Spleen (tissue), 11 donors: ENCODE measurements at regions not wholly inside any gene's neighbourhood (a gene's known extent, or its start where the extent isn't known, plus 50 kb on each side); places are given as distances from the start of the nearest gene placed in this dataset.

ENCODE experiments used
- DNase-seq: peaks from one replicate; pipeline ENCODE4 v3.0.0-alpha.2; 2020
- H3K27ac ChIP-seq, 8 donors: fragments of 200-600 bp; sonication (generic) in 7 of 8; 1 replicate in 4 of 8; 2 replicates in 4 of 8; pipeline versions ENCODE4 v1.5.0 to v1.8.0; 2016 to 2021; ENCODE audit warnings: inconsistent platforms in 4 of 8, mild to moderate bottlenecking in 4 of 8, moderate library complexity in 1 of 8
- H3K27me3 ChIP-seq, 7 donors: fragments of 200-600 bp; sonication (generic) in 6 of 7; replicated peaks in 1 of 7; 1 replicate in 4 of 7; 2 replicates in 3 of 7; pipeline versions ENCODE4 v1.5.0 to v1.8.0; 2016 to 2021; ENCODE audit warnings: inconsistent platforms in 3 of 7, mild to moderate bottlenecking in 1 of 7
- H3K36me3 ChIP-seq, 6 donors: fragments of 200-600 bp; sonication (generic) in 5 of 6; 1 replicate in 4 of 6; 2 replicates in 2 of 6; pipeline versions ENCODE4 v1.5.0 to v1.8.0; 2016 to 2021; ENCODE audit warnings: inconsistent platforms in 2 of 6
- H3K4me1 ChIP-seq, 6 donors: fragments of 200-600 bp; sonication (generic) in 5 of 6; 1 replicate in 3 of 6; 2 replicates in 3 of 6; pipeline versions ENCODE4 v1.5.0 to v1.8.0; 2016 to 2021; ENCODE audit warnings: inconsistent platforms in 3 of 6
- H3K4me3 ChIP-seq, 8 donors: fragments of 200-600 bp; sonication (generic) in 7 of 8; 1 replicate in 4 of 8; 2 replicates in 4 of 8; pipeline versions ENCODE4 v1.5.0 to v1.8.0; 2016 to 2021; ENCODE audit warnings: inconsistent platforms in 4 of 8, mild to moderate bottlenecking in 4 of 8, moderate library complexity in 2 of 8
- H3K9me3 ChIP-seq, 8 donors: fragments of 200-600 bp; sonication (generic) in 7 of 8; 1 replicate in 4 of 8; 2 replicates in 4 of 8; pipeline versions ENCODE4 v1.5.0 to v1.8.0; 2016 to 2021; ENCODE audit warnings: inconsistent platforms in 4 of 8
- POLR2A ChIP-seq, 3 donors: fragments of 450-650 bp; IDR thresholded peaks; one replicate each; pipeline ENCODE4 v1.5.1; 2017; ENCODE audit warnings: antibody characterized with exemption in 3 of 3, mild to moderate bottlenecking in 1 of 3
- POLR2AphosphoS5 ChIP-seq, 3 donors: sonication (generic); formaldehyde crosslinking; IDR thresholded peaks; one replicate each; pipeline ENCODE4 v1.5.1; 2017; ENCODE audit warnings: antibody characterized with exemption in 3 of 3
- WGBS, 5 donors: extraction: QIAGEN DNeasy Blood & Tissue Kit in 3 of 5; methylation state at CpG; one replicate each; pipeline versions ENCODE4 v1.1.5 to v1.1.7; 2013 to 2018; 5-methylcytosine and 5-hydroxymethylcytosine counted together
- intact Hi-C: fragments of 100-400 bp; cut with DNase I; formaldehyde crosslinking; loops from one replicate; pipeline ENCODE4 v1.15.0; 2023; ENCODE audit warnings: low total_unique reads
- TF ChIP-seq, protein P1 (sequence below), 11 experiments: fragments of 200-600 bp in 7 of 11; fragments of 450-650 bp in 4 of 11; sonication (generic) in 4 of 11; IDR thresholded peaks in 8 of 11; conservative IDR thresholded peaks in 3 of 11; 1 replicate in 7 of 11; 2 replicates in 4 of 11; pipeline versions ENCODE4 v1.4.0 to v1.8.0; 2016 to 2021; ENCODE audit warnings: antibody characterized with exemption in 11 of 11, inconsistent platforms in 4 of 11, mild to moderate bottlenecking in 1 of 11
- donor health status: healthy with polysubstance abuse.
- donor health status: DM: no; HTN: no; CAD: no; lungs with moderate emphysema.
- donor health status: DM: no; HTN: no; CAD: no.
- donor health status: Bipolar disorder and iron deficiency.
- donor health status: healthy.
- donor health status: DM: no; HTN: no; CAD: no.
- donor health status: DM: yes; HTN: yes; CAD: no.

DNA sequence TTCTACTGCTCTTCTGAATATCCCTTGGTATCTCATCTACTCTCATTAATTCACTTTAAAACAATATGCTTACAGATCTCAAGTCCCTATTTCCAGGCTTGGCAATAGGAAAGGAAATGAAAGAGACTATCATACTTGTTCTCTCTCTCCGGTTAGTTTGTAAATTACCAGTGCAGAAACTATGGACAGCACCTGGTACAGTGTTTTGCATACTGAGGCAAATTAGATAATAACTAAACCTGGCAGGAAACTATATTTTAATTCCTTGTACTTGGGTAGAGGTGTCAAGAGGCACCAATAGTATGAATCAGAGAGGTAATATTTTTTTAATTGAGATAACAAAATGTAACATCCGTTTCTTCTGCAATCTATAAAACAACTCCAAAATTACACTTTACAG is 97.7 kb upstream of the TMEM196 start:
- no peaks in the 10 kb centered on the region for H3K27me3 ChIP-seq
- no peak overlapping the region for H3K27ac ChIP-seq
- no peaks in the 10 kb centered on the region for H3K9me3 ChIP-seq
- intact Hi-C loops = no loop called here
- no peak for DNase-seq
- H3K36me3 ChIP-seq = no peaks in the 10 kb centered on the region
- no peak overlapping the region for H3K4me3 ChIP-seq
- WGBS, 5 donors = 80 to 88% (median 85%) methylated on average over 2 of the region's 2 CpGs
- no peaks in the 10 kb centered on the region for H3K4me1 ChIP-seq
- TF ChIP-seq, protein P1, sequence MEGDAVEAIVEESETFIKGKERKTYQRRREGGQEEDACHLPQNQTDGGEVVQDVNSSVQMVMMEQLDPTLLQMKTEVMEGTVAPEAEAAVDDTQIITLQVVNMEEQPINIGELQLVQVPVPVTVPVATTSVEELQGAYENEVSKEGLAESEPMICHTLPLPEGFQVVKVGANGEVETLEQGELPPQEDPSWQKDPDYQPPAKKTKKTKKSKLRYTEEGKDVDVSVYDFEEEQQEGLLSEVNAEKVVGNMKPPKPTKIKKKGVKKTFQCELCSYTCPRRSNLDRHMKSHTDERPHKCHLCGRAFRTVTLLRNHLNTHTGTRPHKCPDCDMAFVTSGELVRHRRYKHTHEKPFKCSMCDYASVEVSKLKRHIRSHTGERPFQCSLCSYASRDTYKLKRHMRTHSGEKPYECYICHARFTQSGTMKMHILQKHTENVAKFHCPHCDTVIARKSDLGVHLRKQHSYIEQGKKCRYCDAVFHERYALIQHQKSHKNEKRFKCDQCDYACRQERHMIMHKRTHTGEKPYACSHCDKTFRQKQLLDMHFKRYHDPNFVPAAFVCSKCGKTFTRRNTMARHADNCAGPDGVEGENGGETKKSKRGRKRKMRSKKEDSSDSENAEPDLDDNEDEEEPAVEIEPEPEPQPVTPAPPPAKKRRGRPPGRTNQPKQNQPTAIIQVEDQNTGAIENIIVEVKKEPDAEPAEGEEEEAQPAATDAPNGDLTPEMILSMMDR (IDR thresholded peaks at IDR 0.05 in 8 of 11, conservative IDR thresholded peaks at IDR 0.05 in 3 of 11) = no peak
- no peak for TF ChIP-seq POLR2AphosphoS5 (IDR thresholded peaks at IDR 0.05)
- TF ChIP-seq POLR2A (IDR thresholded peaks at IDR 0.05) = no peak

DNA sequence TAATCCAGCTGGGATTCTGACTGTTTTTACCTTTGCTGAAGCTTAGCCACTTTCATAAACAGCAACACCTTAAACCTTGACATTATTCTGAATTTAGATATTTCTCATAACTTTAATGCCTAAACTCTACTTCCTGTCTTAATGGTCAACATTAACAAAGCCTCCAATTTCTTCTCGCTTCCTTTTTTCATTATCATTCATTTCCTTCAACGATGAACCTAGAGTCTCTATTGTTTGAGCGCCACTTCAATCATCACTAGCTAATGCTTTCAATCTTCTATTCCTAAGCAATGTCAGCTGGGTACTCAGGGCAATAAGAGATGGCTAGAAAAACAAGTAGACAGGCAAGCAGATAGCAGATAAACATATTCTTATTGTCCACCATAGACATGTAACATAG is 96.6 kb upstream of the TMEM196 start:
- no peak for DNase-seq
- no peak overlapping the region for H3K27ac ChIP-seq
- H3K4me1 ChIP-seq = no peaks in the 10 kb centered on the region
- intact Hi-C loops = no loop called here
- H3K4me3 ChIP-seq = no peak overlapping the region
- TF ChIP-seq, protein P1 (IDR thresholded peaks at IDR 0.05 in 8 of 11, conservative IDR thresholded peaks at IDR 0.05 in 3 of 11) = no peak
- no peak for TF ChIP-seq POLR2A (IDR thresholded peaks at IDR 0.05)
- TF ChIP-seq POLR2AphosphoS5 (IDR thresholded peaks at IDR 0.05) = no peak
- H3K36me3 ChIP-seq = no peaks in the 10 kb centered on the region
- 74 to 88% (median 81%) methylated on average over 3 of the region's 3 CpGs for WGBS, 5 donors
- no peaks in the 10 kb centered on the region for H3K9me3 ChIP-seq
- no peaks in the 10 kb centered on the region for H3K27me3 ChIP-seq

DNA sequence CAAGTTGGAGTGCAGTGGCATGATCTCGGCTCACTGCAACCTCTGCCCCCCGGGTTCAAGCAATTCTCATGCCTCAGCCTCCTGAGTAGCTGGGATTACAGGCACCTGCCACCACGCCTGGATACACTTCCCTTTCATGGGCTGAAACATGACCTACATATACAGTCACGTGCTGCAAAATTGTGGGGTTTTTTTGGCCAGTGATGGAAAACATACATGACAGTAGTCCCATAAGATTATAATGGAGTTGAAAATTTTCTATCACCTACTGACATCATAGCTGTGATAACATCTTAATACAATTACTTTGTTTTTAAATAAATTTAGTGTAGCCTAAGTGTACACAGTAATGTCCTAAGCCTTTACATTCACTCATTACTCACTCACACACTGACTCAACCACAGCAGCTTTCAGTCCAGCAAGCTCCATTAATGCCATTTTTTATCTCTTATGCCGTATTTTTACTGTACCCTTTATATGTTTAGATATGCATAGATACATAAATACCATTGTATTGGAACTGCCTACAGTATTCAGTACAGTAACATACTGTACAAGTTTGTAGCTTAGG is 79.9 kb upstream of the TMEM196 start:
- 69 to 80% (median 78%) methylated on average over 5 of the region's 5 CpGs for WGBS, 5 donors
- Histone ChIP-seq H3K4me3 (no peak overlapping the region), H3K9me3 (no peaks in the 10 kb centered on the region), H3K27ac (no peak overlapping the region), H3K4me1 (no peaks in the 10 kb centered on the region), H3K36me3 (no peaks in the 10 kb centered on the region), H3K27me3 (no peaks in the 10 kb centered on the region)
- TF ChIP-seq, protein P1 (IDR thresholded peaks at IDR 0.05 in 8 of 11, conservative IDR thresholded peaks at IDR 0.05 in 3 of 11) = no peak
- TF ChIP-seq POLR2A (IDR thresholded peaks at IDR 0.05) (no peak), POLR2AphosphoS5 (IDR thresholded peaks at IDR 0.05) (no peak)
- DNase-seq = no peak
- intact Hi-C loops = no loop called here

DNA sequence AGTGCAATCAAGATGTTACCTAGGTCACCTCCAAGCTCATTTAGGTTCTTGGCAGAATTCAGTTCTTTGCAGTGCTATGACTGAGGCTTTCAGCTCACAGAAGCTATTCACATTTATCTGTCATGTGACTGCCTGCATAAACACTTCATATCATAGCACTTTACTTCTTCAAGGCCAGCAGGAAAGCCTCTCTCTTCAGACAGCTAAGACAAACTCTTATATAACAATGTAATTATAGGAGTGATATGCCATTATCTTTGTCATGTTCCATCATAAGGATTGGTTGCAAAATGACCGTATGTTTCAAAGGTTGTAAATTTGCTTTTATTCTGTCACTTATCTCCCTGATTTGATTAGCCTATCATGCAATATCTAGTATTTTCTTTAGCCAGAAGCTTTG is 78.8 kb upstream of the TMEM196 start:
- Histone ChIP-seq H3K4me3 (no peak overlapping the region), H3K27me3 (no peaks in the 10 kb centered on the region), H3K9me3 (no peaks in the 10 kb centered on the region), H3K36me3 (no peaks in the 10 kb centered on the region), H3K27ac (no peak overlapping the region), H3K4me1 (no peaks in the 10 kb centered on the region)
- no peak for TF ChIP-seq POLR2AphosphoS5 (IDR thresholded peaks at IDR 0.05)
- TF ChIP-seq, protein P1 (IDR thresholded peaks at IDR 0.05 in 8 of 11, conservative IDR thresholded peaks at IDR 0.05 in 3 of 11) = no peak
- no peak for TF ChIP-seq POLR2A (IDR thresholded peaks at IDR 0.05)
- no peak for DNase-seq
- intact Hi-C loops = no loop called here
- WGBS, 5 donors = 76 to 86% (median 80%) methylated on average over 1 of the region's 1 CpG
